ENCODE measurements at regions not wholly inside any gene's neighbourhood (a gene's known extent, or its start where the extent isn't known, plus 50 kb on each side); places are given as distances from the start of the nearest gene placed in this dataset.

GRCh38 chr18:71995904-71996465 lies 548.2 kb downstream of the CBLN2 start:
- TF ChIP-seq, protein P1, sequence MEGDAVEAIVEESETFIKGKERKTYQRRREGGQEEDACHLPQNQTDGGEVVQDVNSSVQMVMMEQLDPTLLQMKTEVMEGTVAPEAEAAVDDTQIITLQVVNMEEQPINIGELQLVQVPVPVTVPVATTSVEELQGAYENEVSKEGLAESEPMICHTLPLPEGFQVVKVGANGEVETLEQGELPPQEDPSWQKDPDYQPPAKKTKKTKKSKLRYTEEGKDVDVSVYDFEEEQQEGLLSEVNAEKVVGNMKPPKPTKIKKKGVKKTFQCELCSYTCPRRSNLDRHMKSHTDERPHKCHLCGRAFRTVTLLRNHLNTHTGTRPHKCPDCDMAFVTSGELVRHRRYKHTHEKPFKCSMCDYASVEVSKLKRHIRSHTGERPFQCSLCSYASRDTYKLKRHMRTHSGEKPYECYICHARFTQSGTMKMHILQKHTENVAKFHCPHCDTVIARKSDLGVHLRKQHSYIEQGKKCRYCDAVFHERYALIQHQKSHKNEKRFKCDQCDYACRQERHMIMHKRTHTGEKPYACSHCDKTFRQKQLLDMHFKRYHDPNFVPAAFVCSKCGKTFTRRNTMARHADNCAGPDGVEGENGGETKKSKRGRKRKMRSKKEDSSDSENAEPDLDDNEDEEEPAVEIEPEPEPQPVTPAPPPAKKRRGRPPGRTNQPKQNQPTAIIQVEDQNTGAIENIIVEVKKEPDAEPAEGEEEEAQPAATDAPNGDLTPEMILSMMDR (IDR thresholded peaks at IDR 0.05), result no peak
- no peak for TF ChIP-seq POLR2A (IDR thresholded peaks at IDR 0.05)
